A549 (cell line): ENCODE measurements at regions not wholly inside any gene's neighbourhood (a gene's known extent, or its start where the extent isn't known, plus 50 kb on each side); places are given as distances from the start of the nearest gene placed in this dataset.

Source experiments
- ATAC-seq, 2 experiments: fragments of 200-7000 bp in 1 of 2; fragments of >200 bp in 1 of 2; cut with Nextera tagmentation in 1 of 2; cut with Tn5 transposase in 1 of 2; 3 replicates each; pipeline versions ENCODE4 v1.8.0 to v1.9.1; 2018 to 2020; ENCODE audit warnings: mild to moderate bottlenecking in 1 of 2, moderate library complexity in 1 of 2
- CTCF ChIA-PET: fragments of 300-600 bp; sonication (Branson Sonifier 250); formaldehyde crosslinking; extraction: SDS; loops from one replicate; lab custom pipeline; 2021; ENCODE audit warnings: antibody characterized with exemption, inconsistent platforms; lab: Yijun Ruan, JAX
- POLR2A ChIA-PET: fragments of 350-600 bp; formaldehyde crosslinking; extraction: SDS; loops from one replicate; lab custom pipeline; 2021; ENCODE audit warnings: antibody characterized with exemption, inconsistent platforms; lab: Yijun Ruan, JAX
- DNase-seq, 2 experiments: peaks; one replicate each; pipeline versions ENCODE4 v3.0.0 to v3.0.0-alpha.2; 2011 to 2016; ENCODE audit warnings: low read depth in 1 of 2, low spot score in 1 of 2
- FAIRE-seq: peaks from 2 replicates; lab custom pipeline; 2011; peaks lifted over from hg19 to GRCh38; lab: Jason Lieb, UNC
- H3K27ac ChIP-seq, 2 experiments: fragments of >200 bp; sonication (Bioruptor Twin); formaldehyde crosslinking; 3 replicates each; pipeline ENCODE4 v1.5.1; 2016 to 2017
- H3K4me1 ChIP-seq: fragments of >200 bp; sonication (Bioruptor Twin); formaldehyde crosslinking; 3 replicates; pipeline ENCODE4 v1.6.1; 2016
- H3K4me2 ChIP-seq: fragments of >200 bp; sonication (Bioruptor Twin); formaldehyde crosslinking; 3 replicates; pipeline ENCODE4 v1.6.1; 2016
- H3K4me3 ChIP-seq: fragments of >200 bp; sonication (Bioruptor Twin); formaldehyde crosslinking; 3 replicates; pipeline ENCODE4 v1.5.1; 2016
- H3K9me3 ChIP-seq: fragments of >200 bp; sonication (Bioruptor Twin); formaldehyde crosslinking; 3 replicates; pipeline ENCODE4 v1.6.1; 2016
- ATOH8 ChIP-seq: fragments of 250-450 bp; sonication (Bioruptor Pico); IDR thresholded peaks from 2 replicates; pipeline ENCODE4 v1.5.0; 2020; ENCODE audit warnings: low read depth, mild to moderate bottlenecking, moderate library complexity
- BCL3 ChIP-seq: fragments of >200 bp; sonication (Bioruptor Twin); formaldehyde crosslinking; IDR thresholded peaks from 3 replicates; pipeline ENCODE4 v1.6.1; 2016
- BHLHE40 ChIP-seq: IDR thresholded peaks from 2 replicates; pipeline ENCODE4 v1.6.1; 2012; ENCODE audit warnings: low read depth, low read length, inconsistent platforms
- CBX8 ChIP-seq: fragments of 200-600 bp; sonication (generic); IDR thresholded peaks from 2 replicates; pipeline ENCODE4 v1.6.1; 2016
- CHD2 ChIP-seq: fragments of 150-350 bp; IDR thresholded peaks from 2 replicates; pipeline ENCODE4 v1.6.1; 2014; ENCODE audit warnings: low read length; ENCODE audit not compliant: partially characterized antibody
- CHD4 ChIP-seq: fragments of 200-600 bp; sonication (generic); IDR thresholded peaks from 2 replicates; pipeline ENCODE4 v1.6.1; 2016; ENCODE audit warnings: antibody characterized with exemption, mild to moderate bottlenecking, borderline replicate concordance
- EHF ChIP-seq: fragments of 250-450 bp; sonication (Bioruptor Pico); IDR thresholded peaks from 2 replicates; pipeline ENCODE4 v1.5.0; 2020; ENCODE audit warnings: mild to moderate bottlenecking
- EHMT2 ChIP-seq: fragments of 200-600 bp; sonication (generic); IDR thresholded peaks from 2 replicates; pipeline ENCODE4 v1.6.1; 2016; ENCODE audit warnings: antibody characterized with exemption, low read depth, mild to moderate bottlenecking, moderate library complexity
- ELK1 ChIP-seq: fragments of 150-350 bp; IDR thresholded peaks from 2 replicates; pipeline ENCODE4 v1.6.1; 2014; ENCODE audit warnings: low read depth, mild to moderate bottlenecking, low read length
- FOSB ChIP-seq: fragments of 250-450 bp; sonication (Bioruptor Pico); IDR thresholded peaks from 2 replicates; pipeline ENCODE4 v1.5.0; 2020; ENCODE audit warnings: mild to moderate bottlenecking, moderate library complexity
- GATA3 ChIP-seq: IDR thresholded peaks from 2 replicates; pipeline ENCODE4 v1.6.1; 2012; ENCODE audit warnings: borderline replicate concordance
- HDAC2 ChIP-seq: fragments of 200-600 bp; sonication (generic); IDR thresholded peaks from 2 replicates; pipeline ENCODE4 v1.6.1; 2016
- HES2 ChIP-seq: fragments of >200 bp; sonication (Bioruptor Twin); formaldehyde crosslinking; IDR thresholded peaks from 2 replicates; pipeline ENCODE4 v1.6.1; 2016
- HEYL ChIP-seq: fragments of 250-450 bp; sonication (Bioruptor Pico); IDR thresholded peaks from 2 replicates; pipeline ENCODE4 v1.8.0; 2021; ENCODE audit warnings: mild to moderate bottlenecking, moderate library complexity
- HMGXB4 ChIP-seq: fragments of 250-450 bp; sonication (Bioruptor Pico); IDR thresholded peaks from 2 replicates; pipeline ENCODE4 v1.5.0; 2021; ENCODE audit warnings: mild to moderate bottlenecking, moderate library complexity, borderline replicate concordance
- HOXA7 ChIP-seq: fragments of 250-450 bp; sonication (Bioruptor Pico); IDR thresholded peaks from 2 replicates; pipeline ENCODE4 v1.5.0; 2020; ENCODE audit warnings: mild to moderate bottlenecking, moderate library complexity
- HOXB5 ChIP-seq: fragments of 250-450 bp; sonication (Bioruptor Pico); IDR thresholded peaks from 2 replicates; pipeline ENCODE4 v1.5.0; 2020; ENCODE audit warnings: mild to moderate bottlenecking, moderate library complexity
- JUN ChIP-seq, 2 experiments: fragments of >200 bp; sonication (Bioruptor Twin); formaldehyde crosslinking; IDR thresholded peaks; 2 replicates in 1 of 2; 3 replicates in 1 of 2; pipeline ENCODE4 v1.6.1; 2016 to 2017
- MAZ ChIP-seq: fragments of 150-350 bp; IDR thresholded peaks from 2 replicates; pipeline ENCODE4 v1.6.1; 2014; ENCODE audit warnings: antibody characterized with exemption, low read depth, low read length, borderline replicate concordance
- NPAS2 ChIP-seq: fragments of 250-450 bp; sonication (Bioruptor Pico); IDR thresholded peaks from 2 replicates; pipeline ENCODE4 v1.8.0; 2022; ENCODE audit warnings: mild to moderate bottlenecking, moderate library complexity, borderline replicate concordance
- NR3C1 ChIP-seq: fragments of >200 bp; sonication (Bioruptor Twin); formaldehyde crosslinking; IDR thresholded peaks from 3 replicates; pipeline ENCODE4 v1.6.1; 2017
- PBX3 ChIP-seq: IDR thresholded peaks from 2 replicates; pipeline ENCODE4 v1.6.1; 2012
- PHF8 ChIP-seq: fragments of 200-600 bp; sonication (generic); IDR thresholded peaks from 2 replicates; pipeline ENCODE4 v1.6.1; 2016; ENCODE audit warnings: low read depth, mild to moderate bottlenecking, antibody characterized with exemption, moderate library complexity, borderline replicate concordance
- POLR2A ChIP-seq: IDR thresholded peaks from 2 replicates; pipeline ENCODE4 v1.6.1; 2012; ENCODE audit warnings: mild to moderate bottlenecking, low read length
- POLR2AphosphoS2 ChIP-seq: conservative IDR thresholded peaks from 2 replicates; pipeline ENCODE4 v1.6.1; 2012; ENCODE audit warnings: low read length, improper control_type of control experiment, inconsistent platforms
- RCOR1 ChIP-seq: fragments of 150-350 bp; IDR thresholded peaks from 2 replicates; pipeline ENCODE4 v1.6.1; 2014; ENCODE audit warnings: antibody characterized with exemption, low read length, low read depth
- RNF2 ChIP-seq: fragments of 200-600 bp; sonication (generic); IDR thresholded peaks from 2 replicates; pipeline ENCODE4 v1.6.1; 2016; ENCODE audit warnings: low read depth, mild to moderate bottlenecking, antibody characterized with exemption, moderate library complexity, borderline replicate concordance
- SREBF2 ChIP-seq: fragments of 450-650 bp; IDR thresholded peaks from 2 replicates; pipeline ENCODE4 v1.6.1; 2014; ENCODE audit warnings: mild to moderate bottlenecking, moderate library complexity
- USF2 ChIP-seq: fragments of 450-650 bp; IDR thresholded peaks from 2 replicates; pipeline ENCODE4 v1.6.1; 2014; ENCODE audit warnings: antibody characterized with exemption
- ZC3H11A ChIP-seq: fragments of 450-650 bp; IDR thresholded peaks from 2 replicates; pipeline ENCODE4 v1.6.1; 2014; ENCODE audit warnings: antibody characterized with exemption, mild to moderate bottlenecking
- ZNF302 ChIP-seq: fragments of 250-450 bp; sonication (Bioruptor Pico); IDR thresholded peaks from 2 replicates; pipeline ENCODE4 v1.9.0; 2021; ENCODE audit warnings: inconsistent platforms, mild to moderate bottlenecking, moderate library complexity
- WGBS: methylation state at CpG from one replicate; pipeline ENCODE4 v1.1.6; 2017; ENCODE audit errors: missing lambda C conversion rate; 5-methylcytosine and 5-hydroxymethylcytosine counted together

GRCh38 chr16:6114691-6115090, 1017.1 kb upstream of the EEF2KMT start (continued):
- no peak for TF ChIP-seq CHD4
- no peak for TF ChIP-seq JUN (IDR thresholded peaks at IDR 0.05)
- TF ChIP-seq BCL3, result no peak

GRCh38 chr16:6113749-6114148, 1016.2 kb upstream of the EEF2KMT start:
- no peaks in the 10 kb centered on the region for H3K4me1 ChIP-seq

GRCh38 chr16:6112700-6113099, 1015.1 kb upstream of the EEF2KMT start:
- no peak for TF ChIP-seq RCOR1
- TF ChIP-seq EHF (CRISPR knock-in tag), result no peak
- no peak for TF ChIP-seq HMGXB4 (CRISPR knock-in tag)
- TF ChIP-seq ATOH8 (CRISPR knock-in tag), result no peak
- TF ChIP-seq CHD2, result no peak
- TF ChIP-seq USF2, result no peak
- no peak for TF ChIP-seq ZNF302 (CRISPR knock-in tag)
- no peak for TF ChIP-seq NR3C1
- no peak for TF ChIP-seq PHF8
- no peak for TF ChIP-seq ELK1
- no peak for TF ChIP-seq HOXB5
- TF ChIP-seq PBX3, result no peak
- no peak for TF ChIP-seq HEYL
- no peak for TF ChIP-seq MAZ
- no peak for TF ChIP-seq ZC3H11A
- TF ChIP-seq HES2, result no peak
- no peak for TF ChIP-seq GATA3
- TF ChIP-seq POLR2AphosphoS2, result no peak
- no peak for TF ChIP-seq HOXA7 (CRISPR knock-in tag)
- TF ChIP-seq POLR2A, result no peak
- Histone ChIP-seq H3K9me3 (no peaks in the 10 kb centered on the region), H3K4me2 (no peak overlapping the region), H3K4me1 (no peaks in the 10 kb centered on the region), H3K27ac (no peak overlapping the region), H3K4me3 (no peak overlapping the region)
- ATAC-seq, result no peak
- CTCF ChIA-PET, result no interaction called here
- DNase-seq, result no peak
- WGBS, result 0% methylated on average over 2 of the region's 2 CpGs
- POLR2A ChIA-PET, result no interaction called here
- FAIRE-seq, result no peak

More at GRCh38 chr16:6113749-6114148, 1016.2 kb upstream of the EEF2KMT start:
- H3K4me2 ChIP-seq, result no peak overlapping the region
- POLR2A ChIA-PET, result no interaction called here
- H3K27ac ChIP-seq, result no peak overlapping the region
- FAIRE-seq (no peak), ATAC-seq (no peak), DNase-seq (no peak)
- 3% methylated on average over 6 of the region's 6 CpGs for WGBS
- H3K9me3 ChIP-seq, result no peaks in the 10 kb centered on the region
- TF ChIP-seq CBX8 (no peak), FOSB (CRISPR knock-in tag) (no peak), NPAS2 (CRISPR knock-in tag) (no peak), HDAC2 (no peak), GATA3 (no peak), HES2 (no peak), RNF2 (no peak), BHLHE40 (no peak), SREBF2 (no peak), PHF8 (no peak), EHMT2 (no peak)
- H3K4me3 ChIP-seq, result no peak overlapping the region
- CTCF ChIA-PET, result no interaction called here
